Eye (tissue), 1 donor: ENCODE measurements at regions not wholly inside any gene's neighbourhood (a gene's known extent, or its start where the extent isn't known, plus 50 kb on each side); places are given as distances from the start of the nearest gene placed in this dataset.
"Not testable (repeated sequence)": the region's sequence is repeated elsewhere in the genome, so short reads cannot be mapped to it uniquely, and the experiment has no call there.

ENCODE experiments used
- DNase-seq: peaks from one replicate; pipeline ENCODE4 v3.0.0-alpha.2; 2015

- no peak for DNase-seq
Observed at GRCh38 chr11:49442669-49443068, 234.3 kb upstream of the FOLH1 start.

DNA sequence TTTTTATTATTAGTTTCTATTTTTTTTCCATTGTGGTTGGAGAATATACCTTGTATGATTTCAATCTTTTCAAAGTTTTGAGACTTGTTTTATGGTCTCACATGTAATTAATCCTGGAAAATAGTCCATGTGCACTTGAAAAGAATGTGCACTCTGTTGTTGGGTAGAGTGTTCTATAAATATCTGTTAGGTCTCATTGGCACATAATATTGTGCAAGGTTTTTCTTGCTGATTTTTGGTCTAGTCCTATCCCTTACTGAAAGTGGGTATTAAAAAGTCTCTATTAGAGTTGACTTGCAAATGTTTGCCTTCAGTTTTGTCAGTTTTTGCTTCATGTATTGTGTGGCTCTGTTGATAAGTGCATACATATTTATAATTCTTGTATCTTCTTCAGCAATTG is 231.5 kb upstream of the FOLH1 start:
- DNase-seq = not testable (repeated sequence)

- not testable (repeated sequence) for DNase-seq
Observed at GRCh38 chr11:49434308-49434707, 225.9 kb upstream of the FOLH1 start.

GRCh38 chr11:49432242-49432848 is 223.9 kb upstream of the FOLH1 start:
- DNase-seq = no peak

- no peak for DNase-seq
Observed at GRCh38 chr11:49424136-49424535, 215.7 kb upstream of the FOLH1 start.

- DNase-seq = not testable (repeated sequence)
Observed at GRCh38 chr11:49418877-49419276, 210.5 kb upstream of the FOLH1 start.

- no peak for DNase-seq
Observed at GRCh38 chr11:49405743-49406142, 197.3 kb upstream of the FOLH1 start.

- not testable (repeated sequence) for DNase-seq
Observed at GRCh38 chr11:49395789-49396188, 187.4 kb upstream of the FOLH1 start.

- DNase-seq = peak; percentile 8
Observed at GRCh38 chr11:49390362-49390761, 182.0 kb upstream of the FOLH1 start.

DNA sequence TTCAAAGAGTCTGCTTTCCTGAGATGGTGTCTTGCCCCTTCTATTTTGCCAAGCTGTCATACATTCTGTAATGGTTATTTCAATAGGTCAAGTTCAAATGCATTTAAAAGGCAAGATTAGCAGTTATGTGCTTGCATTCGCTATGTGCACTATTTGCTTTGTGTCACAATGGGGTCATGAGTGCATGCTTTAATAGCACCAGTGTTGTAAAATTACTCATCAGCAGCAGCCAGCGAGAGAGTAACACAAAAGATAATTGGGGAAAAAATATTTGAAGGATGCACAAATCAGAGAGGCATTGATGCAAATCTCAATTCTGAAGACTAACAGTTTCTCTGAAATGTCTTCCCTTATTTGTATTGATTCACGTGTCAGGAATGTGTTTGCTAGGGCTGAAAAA is 180.7 kb upstream of the FOLH1 start:
- peak; percentile 75 for DNase-seq

- not testable (repeated sequence) for DNase-seq
Observed at GRCh38 chr11:49384371-49384770, 176.0 kb upstream of the FOLH1 start.

GRCh38 chr11:49377978-49378377 is 169.6 kb upstream of the FOLH1 start:
- DNase-seq = no peak

GRCh38 chr11:49373866-49374265 is 165.5 kb upstream of the FOLH1 start:
- not testable (repeated sequence) for DNase-seq

DNA sequence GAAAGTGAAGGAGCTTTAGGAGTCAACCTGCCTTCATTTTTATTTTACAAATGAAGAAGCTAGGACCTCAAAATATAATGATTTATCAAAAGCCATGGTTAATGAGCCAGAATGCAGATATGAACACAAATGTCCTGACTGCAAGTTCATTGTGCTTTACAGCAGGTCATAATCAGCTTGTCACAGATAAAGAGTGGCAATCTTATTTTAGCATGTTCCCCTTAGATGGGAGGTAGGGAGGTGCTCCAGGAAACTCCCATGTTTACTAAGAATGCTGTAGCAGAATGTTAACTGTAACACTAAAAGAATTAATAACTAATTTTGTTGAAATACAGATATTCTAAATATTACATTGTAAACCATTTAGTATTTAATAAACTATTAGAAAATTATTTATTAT is 165.0 kb upstream of the FOLH1 start:
- DNase-seq = not testable (repeated sequence)

DNA sequence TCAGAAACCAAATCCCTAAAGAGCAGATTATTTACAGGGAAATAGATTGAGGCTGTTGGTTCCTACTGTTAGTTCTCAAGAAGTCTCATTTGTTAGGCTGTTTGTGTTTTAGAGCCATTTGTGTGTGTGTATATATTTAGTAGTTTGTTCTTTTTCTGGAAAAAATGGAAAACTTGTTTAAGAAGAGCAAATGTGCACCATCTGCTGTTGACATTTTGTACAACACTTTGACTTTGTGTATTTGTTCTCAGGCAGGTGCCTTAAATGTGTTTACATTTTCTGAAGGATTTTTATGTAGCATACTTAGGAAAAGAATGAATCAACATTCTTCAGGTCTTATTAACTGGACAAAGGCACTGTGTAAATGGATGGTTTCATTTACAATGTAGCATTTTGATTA is 163.7 kb upstream of the FOLH1 start:
- peak; percentile 8 for DNase-seq

GRCh38 chr11:49368556-49368955 is 160.2 kb upstream of the FOLH1 start:
- DNase-seq = not testable (repeated sequence)

- DNase-seq = not testable (repeated sequence)
Observed at GRCh38 chr11:49365375-49365774, 157.0 kb upstream of the FOLH1 start.

- DNase-seq = not testable (repeated sequence)
Observed at GRCh38 chr11:49362994-49363393, 154.6 kb upstream of the FOLH1 start.

- not testable (repeated sequence) for DNase-seq
Observed at GRCh38 chr11:49354536-49354935, 146.1 kb upstream of the FOLH1 start.

DNA sequence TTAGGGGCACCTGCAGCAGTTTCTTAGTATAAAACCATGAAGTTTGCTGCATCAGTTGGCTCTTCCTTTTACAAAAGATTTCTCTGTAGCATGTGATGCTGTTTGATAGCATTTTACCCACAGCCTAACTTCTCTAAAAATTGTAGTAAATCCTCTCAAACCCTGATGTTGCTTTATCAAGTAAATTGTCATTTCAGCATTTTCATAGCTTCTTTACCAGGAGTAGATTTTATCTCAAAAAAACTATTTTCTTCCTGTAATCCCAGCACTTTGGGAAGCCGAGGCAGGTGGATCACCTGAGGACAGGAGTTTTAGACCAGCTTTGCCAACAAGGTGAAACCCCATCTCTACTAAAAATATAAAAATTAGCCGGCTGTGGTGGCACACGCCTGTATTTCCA is 144.5 kb upstream of the FOLH1 start:
- DNase-seq = not testable (repeated sequence)

- DNase-seq = not testable (repeated sequence)
Observed at GRCh38 chr11:49346627-49347026, 138.2 kb upstream of the FOLH1 start.

GRCh38 chr11:49328485-49329186 is 120.2 kb upstream of the FOLH1 start:
- DNase-seq = not testable (repeated sequence)

- DNase-seq = not testable (repeated sequence)
Observed at GRCh38 chr11:49327766-49328165, 119.4 kb upstream of the FOLH1 start.

DNA sequence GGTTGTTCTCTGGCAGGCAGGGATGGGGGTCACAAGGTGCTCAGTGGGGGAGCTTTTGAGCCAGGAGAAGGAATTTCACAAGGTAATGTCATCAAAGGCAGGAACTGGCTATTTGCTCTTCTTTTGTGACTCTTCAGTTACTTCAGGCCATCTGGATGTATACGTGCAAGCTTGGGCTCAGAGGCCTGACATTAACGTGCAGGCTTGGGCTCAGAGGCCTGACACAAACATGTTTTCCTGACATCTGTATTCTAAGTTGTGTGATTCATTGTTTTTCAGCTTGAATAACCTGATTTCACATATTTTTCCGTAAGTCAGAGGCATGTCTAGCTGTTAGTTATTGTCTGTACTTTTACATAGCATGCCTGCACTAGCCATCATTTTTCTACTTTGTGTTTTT is 118.2 kb upstream of the FOLH1 start:
- DNase-seq = peak; percentile 6

GRCh38 chr11:49316180-49316579 is 107.8 kb upstream of the FOLH1 start:
- no peak for DNase-seq
